ENCODE measurements at regions not wholly inside any gene's neighbourhood (a gene's known extent, or its start where the extent isn't known, plus 50 kb on each side); places are given as distances from the start of the nearest gene placed in this dataset.
"Not testable (repeated sequence)": the region's sequence is repeated elsewhere in the genome, so short reads cannot be mapped to it uniquely, and the experiment has no call there.

- no peak for DNase-seq
Measured at GRCh38 chr7:112930787-112931186, 140.6 kb upstream of the TMEM168 start.

DNA sequence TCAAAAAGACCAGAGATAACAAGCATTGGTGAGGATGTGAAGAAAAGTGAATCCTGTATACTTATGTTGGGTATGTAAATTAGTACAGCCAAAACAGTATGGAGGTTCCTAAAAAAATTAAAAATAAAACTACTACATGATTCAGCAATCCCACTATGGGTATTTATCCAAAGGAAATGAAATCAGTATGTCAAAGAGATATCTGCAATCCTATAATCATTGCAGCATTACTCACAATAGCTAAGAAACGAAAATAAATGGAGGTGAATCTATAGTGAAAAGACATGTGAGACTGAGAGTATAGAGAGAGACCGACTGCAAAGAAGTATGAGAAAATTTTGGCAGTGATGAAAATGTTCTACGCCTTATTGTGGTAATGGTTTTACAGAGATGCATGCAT lies 139.2 kb upstream of the TMEM168 start:
- no peak for DNase-seq

GRCh38 chr7:112926018-112926417 lies 135.8 kb upstream of the TMEM168 start:
- no peak for DNase-seq

DNA sequence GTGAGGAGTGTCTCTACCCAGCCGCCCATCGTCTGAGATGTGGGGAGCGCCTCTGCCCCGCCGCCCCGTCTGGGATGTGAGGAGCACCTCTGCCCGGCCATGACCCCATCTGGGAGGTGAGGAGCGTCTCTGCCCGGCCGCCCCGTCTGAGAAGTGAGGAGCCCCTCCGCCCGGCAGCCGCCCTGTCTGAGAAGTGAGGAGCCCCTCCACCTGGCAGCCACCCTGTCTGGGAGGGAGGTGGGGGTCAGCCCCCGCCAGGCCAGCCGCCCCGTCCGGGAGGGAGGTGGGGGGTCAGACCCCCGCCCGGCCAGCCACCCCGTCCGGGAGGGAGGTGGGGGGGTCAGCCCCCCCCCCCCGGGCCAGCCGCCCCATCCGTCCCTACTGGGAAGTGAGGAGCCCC lies 132.4 kb upstream of the TMEM168 start:
- not testable (repeated sequence) for DNase-seq

- DNase-seq, result not testable (repeated sequence)
Measured at GRCh38 chr7:112916431-112916830, 126.2 kb upstream of the TMEM168 start.

DNA sequence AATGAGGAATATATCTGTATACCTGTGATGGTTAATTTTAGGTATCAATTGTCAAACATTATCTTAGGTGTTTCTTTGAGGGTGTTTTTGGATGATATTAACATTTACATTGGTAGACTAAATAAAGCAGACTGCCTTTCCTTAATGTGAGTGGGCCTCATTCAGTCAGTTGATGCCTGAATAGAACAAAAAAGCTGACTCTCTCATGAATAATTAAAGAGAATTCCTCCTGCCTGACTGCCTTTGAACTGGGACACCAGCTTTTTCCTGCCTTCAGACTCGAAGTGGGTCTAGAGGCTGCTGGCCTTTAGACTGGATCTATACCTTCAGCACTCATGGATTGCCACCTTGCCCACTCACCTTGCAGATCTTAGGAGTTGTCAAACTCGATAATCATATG lies 117.9 kb upstream of the TMEM168 start:
- DNase-seq, result no peak

- DNase-seq, result no peak
Measured at GRCh38 chr7:112907658-112908057, 117.5 kb upstream of the TMEM168 start.

DNA sequence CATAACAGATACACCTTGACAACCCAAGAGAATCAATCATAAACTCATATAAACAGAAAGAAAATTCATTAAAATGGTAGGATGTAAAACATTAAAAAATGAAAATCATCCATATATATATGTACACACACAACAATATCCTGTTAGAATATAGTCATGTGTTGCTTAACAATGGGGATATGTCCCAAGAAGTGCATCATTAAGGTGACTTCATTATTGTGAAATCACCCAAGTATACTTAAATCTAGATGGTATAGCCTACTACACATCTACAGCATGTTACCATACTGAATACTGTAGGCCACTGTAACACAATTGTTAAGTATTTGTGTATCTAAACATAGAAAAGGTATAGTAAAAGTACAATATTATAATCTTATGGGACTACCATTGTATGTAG lies 115.8 kb upstream of the TMEM168 start:
- no peak for DNase-seq

DNA sequence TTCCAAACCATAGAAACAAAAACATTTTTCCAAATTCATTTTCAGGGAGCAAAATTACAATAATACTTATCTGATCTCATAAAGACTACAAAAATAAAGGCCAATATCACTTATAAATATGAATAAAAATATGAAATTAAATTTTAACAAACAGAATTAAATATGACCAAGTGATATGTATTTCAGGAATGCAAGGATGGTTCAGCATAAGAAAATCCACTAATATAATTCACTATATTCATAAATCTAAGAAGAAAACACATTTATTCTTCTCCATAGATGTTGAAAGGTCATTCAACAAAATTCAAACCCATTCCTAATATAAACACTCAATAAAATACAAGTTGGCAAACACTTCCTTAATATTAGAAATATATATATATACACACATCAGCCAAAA lies 115.2 kb upstream of the TMEM168 start:
- DNase-seq, result no peak

DNA sequence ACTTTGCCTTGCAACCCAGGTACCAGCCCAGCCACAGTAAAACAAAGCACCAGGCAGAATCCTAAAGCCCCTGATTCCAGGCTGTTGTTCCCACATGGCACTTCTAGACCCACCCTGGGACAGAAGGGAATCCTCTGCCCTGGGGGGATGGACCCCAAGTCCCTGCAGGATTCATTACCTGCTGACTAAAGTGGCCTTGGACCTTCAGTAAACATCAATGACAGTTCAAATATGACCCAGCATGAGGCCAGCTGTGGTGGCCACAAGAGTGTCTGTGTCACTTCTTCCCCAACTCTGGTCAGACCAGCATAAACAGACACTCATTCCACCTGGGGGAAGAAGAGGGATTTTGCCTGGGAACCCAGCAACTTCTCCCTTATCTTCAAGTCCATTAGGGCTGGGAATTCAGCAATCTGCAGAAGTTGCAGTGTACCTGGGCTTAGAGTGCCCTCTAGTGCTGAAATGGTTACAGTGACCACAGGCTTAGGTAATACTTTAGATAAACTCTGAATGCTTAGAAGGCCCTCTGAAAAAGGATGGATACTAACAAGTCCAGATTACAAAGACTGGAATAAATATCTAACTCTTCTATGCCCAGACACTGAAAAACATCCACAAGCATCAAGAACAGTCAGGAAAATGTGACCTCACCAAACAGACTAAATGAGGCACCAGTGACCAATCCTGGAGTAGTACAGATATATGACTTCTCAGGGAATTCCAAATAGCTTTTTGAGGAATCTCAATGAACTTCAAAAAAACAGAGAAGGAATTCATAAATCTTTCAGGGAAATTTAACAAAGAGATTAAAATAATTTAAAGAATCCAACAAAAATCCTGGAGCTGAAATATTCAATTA lies 108.5 kb upstream of the TMEM168 start:
- DNase-seq, result peak; percentile 59

GRCh38 chr7:112897839-112898431 lies 107.7 kb upstream of the TMEM168 start:
- no peak for DNase-seq

- no peak for DNase-seq
Measured at GRCh38 chr7:112896026-112896601, 105.9 kb upstream of the TMEM168 start.

DNA sequence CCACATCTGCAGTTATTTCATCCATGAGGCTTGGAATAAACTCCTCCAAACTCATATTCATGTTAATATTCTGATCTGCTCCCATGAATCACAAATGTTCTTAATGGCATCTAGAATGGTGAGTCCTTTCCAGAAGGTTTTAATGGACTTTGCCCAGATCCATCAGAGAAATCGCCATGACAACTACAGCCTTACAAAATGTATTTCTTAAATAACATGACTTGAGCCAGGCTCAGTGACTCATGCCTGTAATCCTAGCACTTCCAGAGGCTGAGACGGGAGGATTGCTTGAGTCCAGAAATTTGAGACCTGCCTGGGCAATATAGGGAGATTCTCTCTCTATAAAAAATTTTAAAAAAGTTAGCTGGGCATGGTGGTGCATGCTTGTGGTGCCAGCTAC lies 102.1 kb upstream of the TMEM168 start:
- DNase-seq, result no peak

DNA sequence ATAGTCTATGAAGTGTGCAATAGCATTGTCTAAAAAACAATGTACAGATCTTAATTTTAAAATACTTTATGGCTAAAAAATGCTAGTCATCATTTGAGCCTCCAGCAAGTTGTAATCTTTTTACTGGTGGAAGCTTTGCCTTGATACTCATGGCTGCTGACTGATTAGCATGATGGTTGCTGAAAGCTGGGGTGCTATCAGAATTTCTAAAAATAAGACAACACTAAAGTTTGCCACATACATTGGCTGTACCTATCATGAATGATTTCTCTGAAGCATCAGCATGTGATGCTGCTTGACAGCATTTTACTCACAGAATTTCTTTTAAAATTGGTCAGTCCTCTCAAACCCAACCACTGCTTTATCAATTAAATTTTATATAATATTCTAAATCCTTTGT lies 101.5 kb upstream of the TMEM168 start:
- no peak for DNase-seq

GRCh38 chr7:112889834-112890438 lies 99.7 kb upstream of the TMEM168 start:
- DNase-seq, result no peak

GRCh38 chr7:112889268-112889667 lies 99.1 kb upstream of the TMEM168 start:
- DNase-seq, result no peak

DNA sequence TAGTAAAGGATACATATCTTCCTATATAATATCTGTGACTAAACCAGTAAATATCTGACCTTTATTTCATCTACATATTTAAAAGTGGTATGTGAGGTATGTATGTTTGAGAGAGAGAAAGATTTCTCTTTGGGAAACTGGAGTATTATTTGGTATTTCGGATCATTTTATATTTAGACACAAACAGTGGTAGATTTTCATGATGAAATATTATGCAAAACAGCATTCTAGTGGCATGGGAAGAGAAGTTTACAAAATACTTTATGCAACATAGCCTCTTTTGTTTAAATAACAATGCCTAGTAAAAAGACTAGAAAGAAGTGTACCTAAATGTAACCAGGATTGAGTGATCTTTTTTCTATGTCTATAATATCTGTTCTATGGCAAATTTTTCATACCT lies 98.6 kb upstream of the TMEM168 start:
- no peak for DNase-seq

GRCh38 chr7:112887976-112888375 lies 97.8 kb upstream of the TMEM168 start:
- no peak for DNase-seq

- DNase-seq, result no peak
Measured at GRCh38 chr7:112887337-112887736, 97.1 kb upstream of the TMEM168 start.

GRCh38 chr7:112886208-112886607 lies 96.0 kb upstream of the TMEM168 start:
- no peak for DNase-seq

GRCh38 chr7:112882991-112883390 lies 92.8 kb upstream of the TMEM168 start:
- no peak for DNase-seq

DNA sequence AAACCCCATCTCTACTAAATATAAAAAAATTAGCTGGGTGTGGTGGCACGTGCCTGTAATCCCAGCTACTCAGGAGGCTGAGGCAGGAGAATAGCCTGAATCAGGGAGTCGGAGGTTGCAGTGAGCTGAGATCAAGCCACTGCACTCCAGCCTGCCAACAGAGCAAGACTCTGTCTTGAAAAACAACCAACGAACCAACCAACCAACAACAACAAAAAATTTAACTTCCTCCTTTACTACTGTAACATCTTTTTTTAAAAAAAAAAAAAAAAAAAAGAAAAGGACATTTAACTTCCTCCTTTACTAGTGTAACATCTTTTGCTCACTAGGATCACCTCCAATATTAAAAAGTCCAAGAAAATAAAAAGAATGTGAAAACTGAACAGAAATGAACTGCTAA lies 92.3 kb upstream of the TMEM168 start:
- DNase-seq, result no peak

GRCh38 chr7:112882022-112882421 lies 91.8 kb upstream of the TMEM168 start:
- DNase-seq, result no peak

All from NCI-H1694 (cell line).